CD14-positive monocyte (primary cell): ENCODE measurements at regions not wholly inside any gene's neighbourhood (a gene's known extent, or its start where the extent isn't known, plus 50 kb on each side); places are given as distances from the start of the nearest gene placed in this dataset.

Experiments used
- DNase-seq, 3 donors: peaks; one replicate each; pipeline ENCODE4 v3.0.0-alpha.2; 2011 to 2022
- H2AFZ ChIP-seq: 2 replicates; pipeline ENCODE4 v1.6.0; 2012; ENCODE audit warnings: mild to moderate bottlenecking, low read depth, low read length, inconsistent platforms; ENCODE audit not compliant: insufficient read depth, poor library complexity, severe bottlenecking
- H3K27ac ChIP-seq, 2 donors: 1 replicate in 1 of 2; 2 replicates in 1 of 2; pipeline ENCODE4 v1.5.1; 2012 to 2013; ENCODE audit warnings: low read length in 2 of 2, control low read depth in 1 of 2, inconsistent platforms in 1 of 2, low read depth in 1 of 2, mild to moderate bottlenecking in 1 of 2
- H3K27me3 ChIP-seq, 2 donors: one replicate each; pipeline versions ENCODE4 v1.6.0 to v1.6.1; 2011 to 2013; ENCODE audit warnings: low read length in 2 of 2; ENCODE audit not compliant: control insufficient read depth in 2 of 2, insufficient read depth in 2 of 2
- H3K36me3 ChIP-seq, 2 donors: replicated peaks in 1 of 2; 1 replicate in 1 of 2; 2 replicates in 1 of 2; pipeline versions ENCODE4 v1.5.1 to v1.6.1; 2012 to 2013; ENCODE audit warnings: low read length in 2 of 2, control low read depth in 1 of 2, inconsistent platforms in 1 of 2, mild to moderate bottlenecking in 1 of 2; ENCODE audit not compliant: insufficient read depth in 2 of 2, control insufficient read depth in 1 of 2
- H3K4me1 ChIP-seq, 2 donors: 1 replicate in 1 of 2; 2 replicates in 1 of 2; pipeline versions ENCODE4 v1.5.1 to v1.6.1; 2012 to 2013; ENCODE audit warnings: low read length in 2 of 2, control low read depth in 1 of 2, inconsistent platforms in 1 of 2, mild to moderate bottlenecking in 1 of 2, moderate library complexity in 1 of 2; ENCODE audit not compliant: insufficient read depth in 2 of 2, control insufficient read depth in 1 of 2
- H3K4me2 ChIP-seq: replicated peaks from 2 replicates; pipeline ENCODE3; 2012; ENCODE audit warnings: low read length, moderate library complexity, mild to moderate bottlenecking; ENCODE audit not compliant: poor library complexity, severe bottlenecking; ENCODE audit errors: extremely low read depth
- H3K4me3 ChIP-seq, 3 experiments: fragments of 200-600 bp in 1 of 3; sonication (generic) in 1 of 3; replicated peaks in 1 of 3; 1 replicate in 2 of 3; 2 replicates in 1 of 3; pipeline ENCODE4 v1.5.1; 2011 to 2013; ENCODE audit warnings: low read length in 3 of 3, mild to moderate bottlenecking in 3 of 3, control low read depth in 2 of 3, low read depth in 2 of 3, inconsistent platforms in 1 of 3, moderate library complexity in 1 of 3
- H3K79me2 ChIP-seq: 2 replicates; pipeline ENCODE4 v1.6.0; 2012; ENCODE audit warnings: mild to moderate bottlenecking, control low read depth, inconsistent platforms, low read length, moderate library complexity; ENCODE audit not compliant: insufficient read depth
- H3K9ac ChIP-seq: 2 replicates; pipeline ENCODE4 v1.6.0; 2017; ENCODE audit warnings: low read length, mild to moderate bottlenecking; ENCODE audit not compliant: insufficient read depth, poor library complexity, severe bottlenecking
- H3K9me3 ChIP-seq, 2 donors: replicated peaks in 1 of 2; 1 replicate in 1 of 2; 2 replicates in 1 of 2; pipeline versions ENCODE4 v1.5.1 to v1.6.1; 2012 to 2013; ENCODE audit warnings: low read length in 2 of 2, control low read depth in 1 of 2; ENCODE audit not compliant: control insufficient read depth in 1 of 2, insufficient read depth in 1 of 2
- H4K20me1 ChIP-seq: 2 replicates; pipeline ENCODE4 v1.6.0; 2012; ENCODE audit warnings: mild to moderate bottlenecking, low read length, control low read depth, moderate library complexity; ENCODE audit not compliant: insufficient read depth
- H3K27ac Mint-ChIP-seq, 7 donors: one replicate each; pipeline ENCODE4 v1.8.0; 2020; ENCODE audit warnings: mild to moderate bottlenecking in 7 of 7, mixed read lengths in 7 of 7, moderate library complexity in 6 of 7, inconsistent platforms in 2 of 7
- H3K27me3 Mint-ChIP-seq, 3 donors: one replicate each; pipeline ENCODE4 v1.8.0; 2021 to 2022; ENCODE audit warnings: low read depth in 3 of 3, mild to moderate bottlenecking in 3 of 3, mixed read lengths in 3 of 3, moderate library complexity in 3 of 3, inconsistent platforms in 1 of 3
- H3K36me3 Mint-ChIP-seq, 2 donors: one replicate each; pipeline ENCODE4 v1.8.0; 2020; ENCODE audit warnings: mixed read lengths in 2 of 2, inconsistent platforms in 1 of 2, mild to moderate bottlenecking in 1 of 2
- H3K4me1 Mint-ChIP-seq: one replicate; pipeline ENCODE4 v1.8.0; 2020; ENCODE audit warnings: mild to moderate bottlenecking, mixed read lengths
- H3K4me3 Mint-ChIP-seq, 2 donors: one replicate each; pipeline ENCODE4 v1.8.0; 2020; ENCODE audit warnings: mild to moderate bottlenecking in 2 of 2, mixed read lengths in 2 of 2, moderate library complexity in 1 of 2
- H3K9me3 Mint-ChIP-seq, 7 donors: one replicate each; pipeline ENCODE4 v1.8.0; 2020 to 2022; ENCODE audit warnings: mixed read lengths in 7 of 7, mild to moderate bottlenecking in 6 of 7, moderate library complexity in 6 of 7, inconsistent platforms in 2 of 7
- WGBS: methylation state at CpG from one replicate; pipeline ENCODE4 v1.1.5; 2013; ENCODE audit warnings: missing lambda C conversion rate; ENCODE audit not compliant: insufficient coverage; 5-methylcytosine and 5-hydroxymethylcytosine counted together
- intact Hi-C, 2 donors: fragments of 100-400 bp; cut with micrococcal nuclease; formaldehyde crosslinking; loops; one replicate each; pipeline versions ENCODE4 v1.15.0 to v1.15.1; 2023
- TF ChIP-seq, protein P1 (sequence below): fragments of 200-600 bp; IDR thresholded peaks from one replicate; pipeline ENCODE4 v1.8.0; 2022; ENCODE audit warnings: antibody characterized with exemption, mild to moderate bottlenecking

DNA sequence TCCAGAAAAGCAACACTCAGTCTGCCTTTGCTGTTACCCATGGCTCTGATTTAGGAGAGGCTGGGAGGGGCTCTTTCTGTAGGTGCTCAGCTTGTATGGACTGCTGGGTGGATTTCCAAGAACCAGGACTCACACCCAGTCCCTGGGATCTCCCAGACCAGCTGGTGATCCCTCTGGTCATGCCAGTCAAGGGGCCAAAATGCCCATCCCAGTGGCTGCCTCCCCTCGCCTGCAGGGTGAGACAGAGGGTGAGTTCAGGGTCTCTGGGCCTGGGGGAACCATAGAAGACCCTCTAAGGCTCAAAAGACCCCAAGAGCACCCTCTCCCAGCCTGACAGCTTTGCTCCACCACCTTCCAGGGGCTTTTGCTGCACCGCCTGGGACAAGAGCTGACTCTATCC is 78.6 kb upstream of the MYL2 start:
- Mint-ChIP-seq H3K4me3 (no peak overlapping the region), H3K4me1 (peaks cover 7% of the 10 kb centered on the region), H3K9me3 (peaks cover 9 to 35% (median 25%) of the 10 kb centered on the region in 7 donors), H3K36me3 (no peaks in the 10 kb centered on the region), H3K27ac (no peak overlapping the region), H3K27me3 (peaks cover 6 to 18% (median 8%) of the 10 kb centered on the region in 3 donors)
- H3K36me3 ChIP-seq, result no peaks in the 10 kb centered on the region
- intact Hi-C loops, result no loop called here
- H3K9me3 ChIP-seq, result peaks cover 19 to 26% of the 10 kb centered on the region in 2 donors
- no peaks in the 10 kb centered on the region for H4K20me1 ChIP-seq
- no peak overlapping the region for H3K4me3 ChIP-seq
- TF ChIP-seq, protein P1, sequence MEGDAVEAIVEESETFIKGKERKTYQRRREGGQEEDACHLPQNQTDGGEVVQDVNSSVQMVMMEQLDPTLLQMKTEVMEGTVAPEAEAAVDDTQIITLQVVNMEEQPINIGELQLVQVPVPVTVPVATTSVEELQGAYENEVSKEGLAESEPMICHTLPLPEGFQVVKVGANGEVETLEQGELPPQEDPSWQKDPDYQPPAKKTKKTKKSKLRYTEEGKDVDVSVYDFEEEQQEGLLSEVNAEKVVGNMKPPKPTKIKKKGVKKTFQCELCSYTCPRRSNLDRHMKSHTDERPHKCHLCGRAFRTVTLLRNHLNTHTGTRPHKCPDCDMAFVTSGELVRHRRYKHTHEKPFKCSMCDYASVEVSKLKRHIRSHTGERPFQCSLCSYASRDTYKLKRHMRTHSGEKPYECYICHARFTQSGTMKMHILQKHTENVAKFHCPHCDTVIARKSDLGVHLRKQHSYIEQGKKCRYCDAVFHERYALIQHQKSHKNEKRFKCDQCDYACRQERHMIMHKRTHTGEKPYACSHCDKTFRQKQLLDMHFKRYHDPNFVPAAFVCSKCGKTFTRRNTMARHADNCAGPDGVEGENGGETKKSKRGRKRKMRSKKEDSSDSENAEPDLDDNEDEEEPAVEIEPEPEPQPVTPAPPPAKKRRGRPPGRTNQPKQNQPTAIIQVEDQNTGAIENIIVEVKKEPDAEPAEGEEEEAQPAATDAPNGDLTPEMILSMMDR, result no peak
- no peak for DNase-seq
- H2AFZ ChIP-seq, result no peak overlapping the region
- no peaks in the 10 kb centered on the region for H3K4me1 ChIP-seq
- WGBS, result 86% methylated on average over 1 of the region's 2 CpGs
- no peaks in the 10 kb centered on the region for H3K79me2 ChIP-seq
- H3K9ac ChIP-seq, result no peak overlapping the region
- no peak overlapping the region for H3K4me2 ChIP-seq
- no peak overlapping the region for H3K27ac ChIP-seq
- H3K27me3 ChIP-seq, result peaks cover 0 to 1% of the 10 kb centered on the region in 2 donors

DNA sequence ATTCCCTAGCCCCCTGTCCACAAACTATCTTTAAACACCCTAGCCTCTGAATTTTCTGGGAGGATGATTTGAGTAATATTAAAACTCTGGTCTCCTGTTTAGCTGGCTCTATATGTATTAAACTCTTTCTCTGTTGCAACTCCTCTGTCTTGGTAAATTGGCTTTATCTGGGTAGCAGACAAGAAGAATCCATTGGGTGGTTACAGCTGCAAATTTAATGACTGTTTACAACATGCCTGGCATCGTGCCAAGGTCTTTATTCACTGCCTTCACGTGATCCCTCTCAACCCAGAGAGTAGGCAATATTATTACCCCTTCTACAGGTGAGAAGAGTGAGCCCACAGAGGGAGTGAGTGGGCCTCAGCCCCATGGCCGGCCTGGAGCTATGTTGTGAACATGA is 77.8 kb upstream of the MYL2 start:
- H3K9me3 Mint-ChIP-seq, result peaks cover 9 to 38% (median 26%) of the 10 kb centered on the region in 7 donors
- H3K4me3 Mint-ChIP-seq, result no peak overlapping the region
- H3K4me1 Mint-ChIP-seq, result peaks cover 7% of the 10 kb centered on the region
- H3K27ac Mint-ChIP-seq, result no peak overlapping the region
- Histone ChIP-seq H3K4me1 (no peaks in the 10 kb centered on the region), H3K36me3 (no peaks in the 10 kb centered on the region), H3K27me3 (no peaks in the 10 kb centered on the region), H3K9ac (no peak overlapping the region), H2AFZ (no peak overlapping the region), H3K4me3 (no peak overlapping the region), H3K9me3 (peaks cover 19 to 26% of the 10 kb centered on the region in 2 donors), H4K20me1 (no peaks in the 10 kb centered on the region), H3K4me2 (no peak overlapping the region), H3K79me2 (no peaks in the 10 kb centered on the region), H3K27ac (no peak overlapping the region)
- TF ChIP-seq, protein P1, result no peak
- intact Hi-C loops, result no loop called here
- peaks cover 3 to 14% (median 8%) of the 10 kb centered on the region in 3 donors for H3K27me3 Mint-ChIP-seq
- no CpG with 5 or more reads among the region's 3 CpGs for WGBS
- H3K36me3 Mint-ChIP-seq, result no peaks in the 10 kb centered on the region
- DNase-seq, result no peak
